Aorta (tissue), 5 donors: ENCODE measurements at regions not wholly inside any gene's neighbourhood (a gene's known extent, or its start where the extent isn't known, plus 50 kb on each side); places are given as distances from the start of the nearest gene placed in this dataset.
"Not testable (repeated sequence)": the region's sequence is repeated elsewhere in the genome, so short reads cannot be mapped to it uniquely, and the experiment has no call there.

Source experiments
- ATAC-seq: fragments of 200-7000 bp; cut with Tn5 transposase; one replicate; pipeline ENCODE4 v1.9.1; 2022; ENCODE audit warnings: moderate library complexity; ENCODE audit not compliant: low FRiP score
- DNase-seq, 2 donors: peaks; one replicate each; pipeline ENCODE4 v3.0.0-alpha.2; 2020
- H3K27ac ChIP-seq, 2 donors: one replicate each; pipeline ENCODE4 v1.5.1; 2013; ENCODE audit warnings: low read length in 2 of 2, mild to moderate bottlenecking in 2 of 2, moderate library complexity in 2 of 2, control low read depth in 1 of 2, inconsistent platforms in 1 of 2, low read depth in 1 of 2
- H3K27me3 ChIP-seq, 2 donors: one replicate each; pipeline ENCODE4 v1.6.1; 2013; ENCODE audit warnings: control low read depth in 1 of 2, low read length in 1 of 2, mild to moderate bottlenecking in 1 of 2, moderate library complexity in 1 of 2; ENCODE audit not compliant: insufficient read depth in 2 of 2, control insufficient read depth in 1 of 2
- H3K36me3 ChIP-seq, 2 donors: one replicate each; pipeline ENCODE4 v1.6.1; 2013; ENCODE audit warnings: control low read depth in 1 of 2, low read length in 1 of 2, mild to moderate bottlenecking in 1 of 2; ENCODE audit not compliant: insufficient read depth in 2 of 2, control insufficient read depth in 1 of 2
- H3K4me1 ChIP-seq, 2 donors: one replicate each; pipeline ENCODE4 v1.6.1; 2013; ENCODE audit warnings: low read length in 2 of 2, control low read depth in 1 of 2, mild to moderate bottlenecking in 1 of 2, moderate library complexity in 1 of 2; ENCODE audit not compliant: insufficient read depth in 2 of 2, control insufficient read depth in 1 of 2
- H3K4me3 ChIP-seq, 2 donors: one replicate each; pipeline ENCODE4 v1.5.1; 2013; ENCODE audit warnings: low read length in 2 of 2, control low read depth in 1 of 2, mild to moderate bottlenecking in 1 of 2
- H3K9me3 ChIP-seq: one replicate; pipeline ENCODE4 v1.6.1; 2013; ENCODE audit warnings: mild to moderate bottlenecking, low read length; ENCODE audit not compliant: control insufficient read depth
- WGBS, 2 donors: extraction: QIAGEN DNeasy Blood & Tissue Kit; methylation state at CpG; one replicate each; pipeline ENCODE4 v1.1.7; 2013; 5-methylcytosine and 5-hydroxymethylcytosine counted together
- intact Hi-C, 2 donors: fragments of 100-400 bp; cut with DNase I; formaldehyde crosslinking; loops; one replicate each; pipeline versions ENCODE4 v1.14.2 to v1.15.0; 2022
- donor health status: healthy with polysubstance abuse.
- donor health status: Bipolar disorder and iron deficiency.
- donor health status: DM: no; HTN: no; CAD: no.
- donor health status: DM: no; HTN: no; CAD: no.
- donor health status: DM: yes; HTN: yes; CAD: no.

- H3K27ac ChIP-seq, DNase-seq, ATAC-seq, H3K36me3 ChIP-seq, H3K4me1 ChIP-seq, intact Hi-C loops, H3K9me3 ChIP-seq, H3K4me3 ChIP-seq, H3K27me3 ChIP-seq: not testable (repeated sequence)
- 49 to 55% methylated on average over 2 of the region's 2 CpGs for WGBS, 2 donors
These were observed 746.3 kb downstream of the DNAH5 start for GRCh38 chr5:13198226-13198625.

DNA sequence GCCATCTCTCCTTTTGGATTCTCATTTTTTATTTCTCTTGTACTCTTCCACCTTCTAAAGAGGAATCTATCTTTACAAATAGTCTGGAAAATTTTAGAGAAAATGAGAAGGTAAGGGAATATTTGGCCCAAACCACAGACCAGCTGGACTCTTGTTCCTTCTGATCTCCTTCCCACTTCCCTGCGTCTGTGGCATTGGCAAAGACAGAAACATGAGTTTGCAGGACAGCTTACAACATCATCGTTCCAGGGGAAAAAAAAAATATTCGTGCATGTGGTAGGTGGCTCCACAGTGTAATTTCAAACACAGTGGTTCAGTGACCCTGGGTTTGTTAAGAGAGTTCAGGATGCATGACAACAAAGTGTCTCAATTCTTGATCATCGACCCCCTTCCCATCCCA, 755.0 kb downstream of the DNAH5 start:
- Histone ChIP-seq H3K9me3 (no peaks in the 10 kb centered on the region), H3K4me1 (no peaks in the 10 kb centered on the region), H3K4me3 (no peak overlapping the region), H3K27me3 (no peaks in the 10 kb centered on the region), H3K36me3 (no peaks in the 10 kb centered on the region), H3K27ac (no peak overlapping the region)
- 72 to 79% methylated on average over 4 of the region's 4 CpGs for WGBS, 2 donors
- DNase-seq (no peak), ATAC-seq (no peak)
- intact Hi-C loops = no loop called here

- intact Hi-C loops = no loop called here
- H3K4me3 ChIP-seq = no peak overlapping the region
- DNase-seq (no peak), ATAC-seq (no peak)
- no peak overlapping the region for H3K27ac ChIP-seq
- no peaks in the 10 kb centered on the region for H3K27me3 ChIP-seq
- no peaks in the 10 kb centered on the region for H3K4me1 ChIP-seq
- no peaks in the 10 kb centered on the region for H3K9me3 ChIP-seq
- no peaks in the 10 kb centered on the region for H3K36me3 ChIP-seq
These were observed 756.1 kb downstream of the DNAH5 start for GRCh38 chr5:13188371-13188770.

DNA sequence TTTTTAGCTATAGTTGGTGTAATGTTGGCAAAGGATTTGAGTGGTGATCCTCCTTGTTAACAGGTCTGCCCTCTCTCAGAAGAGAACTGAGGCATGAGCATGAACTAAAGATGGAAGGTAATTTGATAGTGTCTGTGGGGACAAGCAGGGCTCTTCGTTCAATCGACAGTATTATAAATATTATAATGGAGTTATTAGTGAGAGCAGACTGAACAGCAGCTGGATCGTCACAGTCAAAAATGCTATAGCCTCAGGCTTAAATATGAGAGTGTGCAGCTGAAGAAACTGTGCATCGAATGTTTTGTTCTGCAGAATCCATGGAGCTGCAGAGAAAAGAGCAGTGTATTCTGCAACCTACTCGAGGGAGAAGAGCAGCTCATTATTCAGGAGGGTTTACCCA, 757.3 kb downstream of the DNAH5 start:
- WGBS, 2 donors = 73 to 74% methylated on average over 5 of the region's 5 CpGs
- Histone ChIP-seq H3K4me1 (no peaks in the 10 kb centered on the region), H3K4me3 (no peak overlapping the region), H3K36me3 (no peaks in the 10 kb centered on the region), H3K9me3 (no peaks in the 10 kb centered on the region), H3K27ac (no peak overlapping the region), H3K27me3 (no peaks in the 10 kb centered on the region)
- DNase-seq (no peak), ATAC-seq (no peak)
- intact Hi-C loops = no loop called here

DNA sequence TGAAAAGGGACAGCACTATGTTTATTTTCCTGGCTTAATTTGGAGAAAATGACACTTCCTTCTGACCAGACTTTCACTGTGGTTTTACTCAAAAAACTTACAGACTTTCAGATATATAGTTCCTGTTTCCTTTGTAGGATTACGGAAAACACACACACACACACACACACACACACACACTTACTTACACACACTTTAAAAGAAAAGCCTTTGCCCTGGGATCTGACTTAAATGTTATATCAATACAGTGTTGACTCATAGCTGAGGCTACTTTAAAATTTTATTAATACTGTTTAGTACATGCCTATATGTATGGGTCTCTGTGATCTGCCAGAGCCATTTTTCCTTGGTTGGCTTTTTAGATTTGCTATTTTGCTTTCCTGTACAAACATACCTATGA, 758.3 kb downstream of the DNAH5 start:
- Histone ChIP-seq H3K4me3 (no peak overlapping the region), H3K27me3 (no peaks in the 10 kb centered on the region), H3K4me1 (no peaks in the 10 kb centered on the region), H3K36me3 (no peaks in the 10 kb centered on the region), H3K27ac (no peak overlapping the region), H3K9me3 (no peaks in the 10 kb centered on the region)
- intact Hi-C loops = no loop called here
- WGBS, 2 donors = 16 to 22% methylated on average over 1 of the region's 1 CpG
- DNase-seq (no peak), ATAC-seq (no peak)

- 70 to 73% methylated on average over 5 of the region's 5 CpGs for WGBS, 2 donors
- H3K36me3 ChIP-seq = no peaks in the 10 kb centered on the region
These were observed 764.9 kb downstream of the DNAH5 start for GRCh38 chr5:13179407-13180087.

GRCh38 chr5:13143630-13144029, 800.9 kb downstream of the DNAH5 start:
- Histone ChIP-seq H3K27ac (no peak overlapping the region), H3K36me3 (no peaks in the 10 kb centered on the region), H3K4me3 (no peak overlapping the region), H3K4me1 (no peaks in the 10 kb centered on the region), H3K9me3 (no peaks in the 10 kb centered on the region), H3K27me3 (no peaks in the 10 kb centered on the region)
- 72 to 73% methylated on average over 1 of the region's 1 CpG for whole genome bisulfite sequencing, 2 donors
- DNase-seq (no peak), ATAC-seq (no peak)
- intact Hi-C loops = no loop called here

More at GRCh38 chr5:13179407-13180087, 764.9 kb downstream of the DNAH5 start:
- Histone ChIP-seq H3K4me1 (no peaks in the 10 kb centered on the region), H3K4me3 (no peak overlapping the region), H3K27ac (no peak overlapping the region), H3K9me3 (no peaks in the 10 kb centered on the region), H3K27me3 (no peaks in the 10 kb centered on the region)
- ATAC-seq (no peak), DNase-seq (no peak)
- intact Hi-C loops = no loop called here

- H3K27ac ChIP-seq = no peak overlapping the region
- no peak overlapping the region for H3K4me3 ChIP-seq
- H3K27me3 ChIP-seq = no peaks in the 10 kb centered on the region
- H3K9me3 ChIP-seq = no peaks in the 10 kb centered on the region
- ATAC-seq (no peak), DNase-seq (no peak)
- H3K36me3 ChIP-seq = no peaks in the 10 kb centered on the region
- H3K4me1 ChIP-seq = no peaks in the 10 kb centered on the region
- intact Hi-C loops = no loop called here
These were observed 801.3 kb downstream of the DNAH5 start for GRCh38 chr5:13143214-13143613.

GRCh38 chr5:13133951-13134350, 810.5 kb downstream of the DNAH5 start:
- intact Hi-C loops = no loop called here
- H3K27me3 ChIP-seq = no peaks in the 10 kb centered on the region
- no peaks in the 10 kb centered on the region for H3K4me1 ChIP-seq
- no peak overlapping the region for H3K4me3 ChIP-seq
- no peak overlapping the region for H3K27ac ChIP-seq
- DNase-seq = no peak
- WGBS, 2 donors = 76 to 82% methylated on average over 2 of the region's 2 CpGs
- H3K36me3 ChIP-seq = no peaks in the 10 kb centered on the region
- H3K9me3 ChIP-seq = no peaks in the 10 kb centered on the region
- no peak for ATAC-seq
